ENCODE measurements at regions not wholly inside any gene's neighbourhood (a gene's known extent, or its start where the extent isn't known, plus 50 kb on each side); places are given as distances from the start of the nearest gene placed in this dataset.

DNA sequence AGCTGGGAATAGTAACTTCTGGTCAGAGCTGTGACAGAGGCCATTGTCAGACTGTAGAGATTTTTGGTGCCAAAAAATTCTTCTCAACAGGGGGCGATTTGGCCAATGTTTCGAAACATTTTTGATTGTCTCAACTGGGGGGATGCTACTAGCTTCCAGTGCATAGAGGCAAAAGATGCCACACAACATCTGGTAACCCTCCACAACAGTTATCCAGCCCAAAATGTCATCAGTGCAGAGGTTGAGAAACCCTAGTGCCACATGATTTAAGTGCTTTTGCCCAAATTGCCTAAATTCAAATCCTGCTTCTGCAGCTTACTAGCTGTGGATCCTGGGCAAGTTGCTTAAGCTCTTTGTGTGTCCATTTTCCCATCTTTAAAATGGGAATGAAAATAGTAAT, 71.9 kb downstream of the FZD1 start (continued):
- no peak for TF ChIP-seq SREBF2 (IDR thresholded peaks at IDR 0.05; ENCODE audit: low read length)
- no peak for TF ChIP-seq EZH2 (IDR thresholded peaks at IDR 0.05; ENCODE audit: borderline replicate concordance, control insufficient read depth, low read depth, low read length)
- TF ChIP-seq BACH1 (IDR thresholded peaks at IDR 0.05; ENCODE audit: borderline replicate concordance): no peak
- TF ChIP-seq IKZF1 (conservative IDR thresholded peaks at IDR 0.05): no peak
- TF ChIP-seq HCFC1 (IDR thresholded peaks at IDR 0.05; ENCODE audit: low read length): no peak
- TF ChIP-seq HDGF (IDR thresholded peaks at IDR 0.05): no peak
- TF ChIP-seq FOXK2 (IDR thresholded peaks at IDR 0.05): no peak

- ATAC-seq (no peak), DNase-seq (ENCODE audit: low read depth, low spot score) (no peak), FAIRE-seq (no peak)
- in situ Hi-C loops (cut with MboI): no loop called here
- no peak overlapping the region for H3K4me2 ChIP-seq (ENCODE audit: control insufficient read depth, insufficient read depth)
- POLR2A ChIA-PET: no interaction called here
- intact Hi-C loops (cut with micrococcal nuclease; ENCODE audit: unreplicated experiment): no loop called here
- no peaks in the 10 kb centered on the region for H3K79me2 ChIP-seq (ENCODE audit: control insufficient read depth, insufficient read depth, low read length)
- no peak overlapping the region for H3K9ac ChIP-seq (ENCODE audit: control insufficient read depth, insufficient read depth, low read length)
- H3K4me3 ChIP-seq: no peak overlapping the region
- RAD21 ChIA-PET (ENCODE audit: unreplicated experiment): no interaction called here
- H3K9me3 ChIP-seq (replicated peaks; ENCODE audit: control insufficient read depth, insufficient read depth, low read length): no peaks in the 10 kb centered on the region
- H3K4me1 ChIP-seq (ENCODE audit: control insufficient read depth, insufficient read depth, low read length): no peaks in the 10 kb centered on the region
- SMC1A ChIA-PET (ENCODE audit: uncharacterized antibody, unreplicated experiment): interaction anchor here (1.3 kb wide), 1 partner anchor 12 kb away, joined by 3 read pairs; no protein-coding TSS in a partner anchor
- H3K27me3 ChIP-seq (replicated peaks in 1 of 2; ENCODE audit: control insufficient read depth in 2 of 2, insufficient read depth in 2 of 2, low read length in 1 of 2): no peaks in the 10 kb centered on the region
- H3K27ac ChIP-seq (ENCODE audit: control insufficient read depth, insufficient read depth): no peak overlapping the region
- no peak overlapping the region for H2AFZ ChIP-seq (ENCODE audit: control insufficient read depth, low read depth, low read length)
- 9% methylated on average over 3 of the region's 3 CpGs for WGBS (ENCODE audit: insufficient coverage, insufficient replicate concordance, low lambda C conversion rate, missing lambda C conversion rate)
- no peaks in the 10 kb centered on the region for H4K20me1 ChIP-seq (ENCODE audit: control insufficient read depth, insufficient read depth)
- CTCF ChIA-PET: no interaction called here
- H3K36me3 ChIP-seq (ENCODE audit: control insufficient read depth in 2 of 2, insufficient read depth in 2 of 2, low read length in 1 of 2): no peaks in the 10 kb centered on the region
- no TSS peak for BruUV-seq (replicated peaks)
- TF ChIP-seq POLR2AphosphoS5 (IDR thresholded peaks at IDR 0.05; ENCODE audit: low read length): no peak
- TF ChIP-seq EP300 (IDR thresholded peaks at IDR 0.05; ENCODE audit: borderline replicate concordance in 1 of 2, control insufficient read depth in 1 of 2, low read depth in 2 of 2, low read length in 2 of 2): no peak
- no peak for TF ChIP-seq BRCA1 (IDR thresholded peaks at IDR 0.05; ENCODE audit: low read depth, low read length)
- TF ChIP-seq SMC3 (IDR thresholded peaks at IDR 0.05; ENCODE audit: borderline replicate concordance, low read length): no peak
- no peak for TF ChIP-seq RAD51 (IDR thresholded peaks at IDR 0.05)
- TF ChIP-seq POLR2AphosphoS2 (IDR thresholded peaks at IDR 0.05; ENCODE audit: low read depth, low read length): no peak
- TF ChIP-seq CHD1 (IDR thresholded peaks at IDR 0.05; ENCODE audit: low read depth, low read length): no peak
- TF ChIP-seq FOXK2 (IDR thresholded peaks at IDR 0.05): no peak
- TF ChIP-seq NFYB (IDR thresholded peaks at IDR 0.05; ENCODE audit: insufficient read depth, low read depth, low read length): no peak
- no peak for TF ChIP-seq ZBTB40 (IDR thresholded peaks at IDR 0.05; ENCODE audit: borderline replicate concordance)
- TF ChIP-seq MTA3 (IDR thresholded peaks at IDR 0.05; ENCODE audit: borderline replicate concordance, low read length): no peak
- TF ChIP-seq MEF2A (IDR thresholded peaks at IDR 0.05; ENCODE audit: insufficient read depth, low read depth, low read length): no peak
- TF ChIP-seq, protein P1, sequence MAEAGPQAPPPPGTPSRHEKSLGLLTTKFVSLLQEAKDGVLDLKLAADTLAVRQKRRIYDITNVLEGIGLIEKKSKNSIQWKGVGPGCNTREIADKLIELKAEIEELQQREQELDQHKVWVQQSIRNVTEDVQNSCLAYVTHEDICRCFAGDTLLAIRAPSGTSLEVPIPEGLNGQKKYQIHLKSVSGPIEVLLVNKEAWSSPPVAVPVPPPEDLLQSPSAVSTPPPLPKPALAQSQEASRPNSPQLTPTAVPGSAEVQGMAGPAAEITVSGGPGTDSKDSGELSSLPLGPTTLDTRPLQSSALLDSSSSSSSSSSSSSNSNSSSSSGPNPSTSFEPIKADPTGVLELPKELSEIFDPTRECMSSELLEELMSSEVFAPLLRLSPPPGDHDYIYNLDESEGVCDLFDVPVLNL (IDR thresholded peaks at IDR 0.05; ENCODE audit: low read depth, low read length): no peak
- TF ChIP-seq MXI1 (IDR thresholded peaks at IDR 0.05; ENCODE audit: low read depth, low read length): no peak
Measured at GRCh38 chr7:91338226-91339020, 74.2 kb downstream of the FZD1 start.
